Tibial nerve (tissue), 4 donors: ENCODE measurements at regions not wholly inside any gene's neighbourhood (a gene's known extent, or its start where the extent isn't known, plus 50 kb on each side); places are given as distances from the start of the nearest gene placed in this dataset.
"Not testable (repeated sequence)": the region's sequence is repeated elsewhere in the genome, so short reads cannot be mapped to it uniquely, and the experiment has no call there.

Experiments used
- DNase-seq, 2 donors: peaks; one replicate each; pipeline ENCODE4 v3.0.0-alpha.2; 2019; ENCODE audit warnings: low spot score in 2 of 2
- H3K27ac ChIP-seq, 4 donors: fragments of 200-600 bp; sonication (generic) in 3 of 4; one replicate each; pipeline ENCODE4 v1.5.1; 2017 to 2019; ENCODE audit warnings: mild to moderate bottlenecking in 1 of 4
- H3K27me3 ChIP-seq, 2 donors: fragments of 200-600 bp; sonication (generic) in 1 of 2; one replicate each; pipeline versions ENCODE4 v1.5.1 to v1.6.0; 2017 to 2019
- H3K36me3 ChIP-seq, 3 donors: fragments of 200-600 bp; sonication (generic); one replicate each; pipeline ENCODE4 v1.5.1; 2018 to 2019
- H3K4me1 ChIP-seq, 4 donors: fragments of 200-600 bp; sonication (generic) in 3 of 4; one replicate each; pipeline ENCODE4 v1.5.1; 2017 to 2019
- H3K4me3 ChIP-seq, 4 donors: fragments of 200-600 bp; sonication (generic) in 3 of 4; one replicate each; pipeline ENCODE4 v1.5.1; 2017 to 2019; ENCODE audit warnings: mild to moderate bottlenecking in 1 of 4, moderate library complexity in 1 of 4
- H3K9me3 ChIP-seq, 4 donors: fragments of 200-600 bp; sonication (generic) in 3 of 4; one replicate each; pipeline ENCODE4 v1.5.1; 2017 to 2019
- EP300 ChIP-seq, 2 donors: sonication (generic); formaldehyde crosslinking; IDR thresholded peaks; one replicate each; pipeline ENCODE4 v1.6.1; 2017; ENCODE audit warnings: antibody characterized with exemption in 2 of 2, mild to moderate bottlenecking in 1 of 2
- POLR2A ChIP-seq, 2 donors: fragments of 450-650 bp; IDR thresholded peaks; one replicate each; pipeline ENCODE4 v1.6.1; 2017; ENCODE audit warnings: antibody characterized with exemption in 2 of 2, mild to moderate bottlenecking in 2 of 2, moderate library complexity in 2 of 2
- WGBS, 2 donors: methylation state at CpG; one replicate each; pipeline ENCODE4 v1.1.5; 2018; 5-methylcytosine and 5-hydroxymethylcytosine counted together
- TF ChIP-seq, protein P1 (sequence below), 5 experiments: fragments of 200-600 bp in 3 of 5; fragments of 450-650 bp in 2 of 5; sonication (generic) in 3 of 5; IDR thresholded peaks; one replicate each; pipeline ENCODE4 v1.5.1; 2016 to 2019; ENCODE audit warnings: antibody characterized with exemption in 5 of 5, mild to moderate bottlenecking in 3 of 5, moderate library complexity in 2 of 5

DNA sequence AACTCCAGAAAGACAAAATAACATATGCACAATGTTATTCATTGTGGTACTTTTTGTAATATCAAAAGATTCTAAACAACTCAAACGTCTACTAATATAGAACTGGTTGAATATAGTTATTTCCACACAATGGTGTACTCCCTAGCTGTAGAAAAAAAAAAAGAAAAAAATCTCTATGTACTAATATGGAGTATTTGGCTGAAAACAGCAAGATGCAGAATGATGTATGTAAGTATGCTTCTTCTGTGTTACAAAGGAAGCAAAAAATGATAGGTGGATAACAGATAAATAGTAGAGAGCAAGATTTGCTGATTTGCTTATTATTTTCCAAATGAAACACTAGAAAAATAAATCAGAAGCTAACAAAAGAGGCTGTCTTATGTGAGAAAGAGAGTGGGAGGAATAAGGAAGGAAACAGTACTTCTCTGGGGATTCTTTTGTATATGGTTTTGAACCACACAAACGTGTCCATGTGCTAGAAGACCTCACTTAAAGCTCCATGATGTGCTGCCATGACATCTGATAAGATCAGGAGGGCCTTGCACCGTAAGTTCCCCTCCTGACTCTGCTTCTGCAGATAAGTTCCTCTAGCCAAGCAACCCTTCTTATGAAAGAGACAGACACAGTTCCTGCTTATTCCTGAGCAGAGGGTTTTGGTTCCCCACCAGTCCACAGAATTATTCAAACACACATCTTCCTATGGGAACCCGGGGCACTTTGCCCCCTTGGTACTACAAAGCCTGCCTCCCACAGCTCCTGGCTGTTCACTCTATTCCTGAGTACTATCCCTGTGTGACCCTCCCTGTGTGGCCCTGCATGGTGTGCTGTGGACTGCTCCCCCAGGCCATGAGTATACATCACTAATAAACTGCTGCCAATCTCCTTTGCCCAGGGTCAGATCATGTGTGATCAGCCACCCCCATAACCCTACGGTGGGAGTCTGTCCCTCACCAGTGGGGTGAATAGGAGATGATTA is 159.1 kb downstream of the CCDC71L start:
- 45 to 46% methylated on average over 5 of the region's 5 CpGs for WGBS, 2 donors
- Histone ChIP-seq H3K27ac (no peak overlapping the region), H3K4me1 (no peaks in the 10 kb centered on the region), H3K9me3 (no peaks in the 10 kb centered on the region), H3K4me3 (no peak overlapping the region), H3K27me3 (no peaks in the 10 kb centered on the region), H3K36me3 (no peaks in the 10 kb centered on the region)
- no peak for DNase-seq
- TF ChIP-seq POLR2A (IDR thresholded peaks at IDR 0.05) (no peak), EP300 (IDR thresholded peaks at IDR 0.05) (no peak)
- TF ChIP-seq, protein P1, sequence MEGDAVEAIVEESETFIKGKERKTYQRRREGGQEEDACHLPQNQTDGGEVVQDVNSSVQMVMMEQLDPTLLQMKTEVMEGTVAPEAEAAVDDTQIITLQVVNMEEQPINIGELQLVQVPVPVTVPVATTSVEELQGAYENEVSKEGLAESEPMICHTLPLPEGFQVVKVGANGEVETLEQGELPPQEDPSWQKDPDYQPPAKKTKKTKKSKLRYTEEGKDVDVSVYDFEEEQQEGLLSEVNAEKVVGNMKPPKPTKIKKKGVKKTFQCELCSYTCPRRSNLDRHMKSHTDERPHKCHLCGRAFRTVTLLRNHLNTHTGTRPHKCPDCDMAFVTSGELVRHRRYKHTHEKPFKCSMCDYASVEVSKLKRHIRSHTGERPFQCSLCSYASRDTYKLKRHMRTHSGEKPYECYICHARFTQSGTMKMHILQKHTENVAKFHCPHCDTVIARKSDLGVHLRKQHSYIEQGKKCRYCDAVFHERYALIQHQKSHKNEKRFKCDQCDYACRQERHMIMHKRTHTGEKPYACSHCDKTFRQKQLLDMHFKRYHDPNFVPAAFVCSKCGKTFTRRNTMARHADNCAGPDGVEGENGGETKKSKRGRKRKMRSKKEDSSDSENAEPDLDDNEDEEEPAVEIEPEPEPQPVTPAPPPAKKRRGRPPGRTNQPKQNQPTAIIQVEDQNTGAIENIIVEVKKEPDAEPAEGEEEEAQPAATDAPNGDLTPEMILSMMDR (IDR thresholded peaks at IDR 0.05): no peak

DNA sequence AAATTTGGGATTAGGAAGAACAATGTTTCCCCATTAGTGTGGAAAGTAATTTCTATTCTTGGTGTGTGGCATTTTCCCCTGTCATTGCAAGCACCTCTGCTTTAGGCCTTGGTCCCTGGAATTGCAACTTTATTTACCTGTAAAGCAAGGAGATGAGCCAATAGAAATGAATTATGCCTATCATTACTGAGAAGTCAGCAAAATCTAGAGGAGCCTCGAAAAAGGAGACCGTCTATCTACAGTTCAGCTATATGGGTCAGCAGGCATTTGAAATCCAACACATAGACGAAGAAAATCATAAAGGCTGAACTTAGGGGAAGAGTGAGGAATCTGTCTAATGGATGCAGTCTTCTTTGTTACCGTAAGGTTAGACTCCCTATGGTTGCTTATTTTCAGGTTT is 161.1 kb downstream of the CCDC71L start:
- Histone ChIP-seq H3K9me3 (no peaks in the 10 kb centered on the region), H3K4me3 (no peak overlapping the region), H3K27ac (no peak overlapping the region), H3K4me1 (no peaks in the 10 kb centered on the region), H3K36me3 (no peaks in the 10 kb centered on the region), H3K27me3 (no peaks in the 10 kb centered on the region)
- WGBS, 2 donors: 89 to 92% methylated on average over 4 of the region's 4 CpGs
- DNase-seq: no peak
- TF ChIP-seq POLR2A (IDR thresholded peaks at IDR 0.05) (no peak), EP300 (IDR thresholded peaks at IDR 0.05) (no peak)
- TF ChIP-seq, protein P1 (IDR thresholded peaks at IDR 0.05): no peak

DNA sequence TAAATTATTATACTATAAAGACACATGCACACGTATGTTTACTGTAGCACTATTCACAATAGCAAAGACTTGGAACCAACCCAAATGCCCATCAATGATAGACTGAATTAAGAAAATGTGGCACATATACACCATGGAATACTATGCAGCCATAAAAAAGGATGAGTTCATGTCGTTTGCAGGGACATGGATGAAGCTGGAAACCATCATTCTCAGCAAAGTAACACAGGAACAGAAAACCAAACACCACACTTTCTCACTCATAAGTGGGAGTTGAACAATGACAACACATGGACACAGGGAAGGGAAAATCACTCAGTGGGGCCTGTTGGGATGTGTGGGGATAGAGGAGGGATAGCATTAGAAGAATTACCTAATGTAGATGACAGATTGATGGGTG is 163.0 kb downstream of the CCDC71L start:
- WGBS, 2 donors: 76 to 86% methylated on average over 2 of the region's 2 CpGs
- not testable (repeated sequence) for DNase-seq, H3K9me3 ChIP-seq, H3K36me3 ChIP-seq, H3K27me3 ChIP-seq, H3K4me3 ChIP-seq, H3K4me1 ChIP-seq, H3K27ac ChIP-seq

DNA sequence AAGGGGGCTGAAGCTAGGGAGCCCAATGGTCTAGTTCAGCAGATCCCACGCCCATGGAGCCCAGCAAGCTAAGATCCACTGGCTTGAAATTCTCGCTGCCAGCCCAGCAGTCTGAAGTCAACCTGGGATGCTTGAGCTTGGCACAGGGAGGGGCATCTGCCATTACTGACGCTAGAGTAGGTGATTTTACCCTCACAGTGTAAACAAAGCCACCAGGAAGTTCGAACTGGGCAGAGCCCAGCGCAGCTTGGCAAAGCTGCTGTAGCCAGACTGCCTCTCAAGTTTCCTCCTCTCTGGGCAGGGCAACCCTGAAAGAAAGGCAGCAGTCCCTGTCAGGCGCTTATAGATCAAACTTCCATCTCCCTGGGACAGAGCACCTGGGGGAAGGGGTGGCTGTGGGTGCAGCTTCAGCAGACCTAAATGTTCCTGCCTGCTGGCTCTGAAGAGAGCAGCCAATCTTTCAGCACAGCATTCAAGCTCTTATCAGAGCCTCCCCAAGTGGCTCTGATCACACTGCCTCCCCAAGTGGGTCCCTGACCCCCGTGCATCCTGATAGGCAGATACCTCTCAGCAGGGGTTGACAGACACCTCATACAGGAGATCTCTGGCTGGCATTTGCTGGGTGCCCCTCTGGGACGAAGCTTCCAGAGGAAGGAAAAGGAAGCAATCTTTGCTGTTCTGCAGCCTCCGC is 167.8 kb downstream of the CCDC71L start:
- Histone ChIP-seq H3K27me3 (no peaks in the 10 kb centered on the region), H3K27ac (no peak overlapping the region), H3K9me3 (no peaks in the 10 kb centered on the region), H3K4me3 (no peak overlapping the region), H3K36me3 (no peaks in the 10 kb centered on the region), H3K4me1 (no peaks in the 10 kb centered on the region)
- TF ChIP-seq, protein P1 (IDR thresholded peaks at IDR 0.05): no peak
- no peak for TF ChIP-seq POLR2A (IDR thresholded peaks at IDR 0.05)
- no peak for TF ChIP-seq EP300 (IDR thresholded peaks at IDR 0.05)
- 78 to 85% methylated on average over 7 to 8 of the region's 9 CpGs for WGBS, 2 donors
- no peak for DNase-seq

DNA sequence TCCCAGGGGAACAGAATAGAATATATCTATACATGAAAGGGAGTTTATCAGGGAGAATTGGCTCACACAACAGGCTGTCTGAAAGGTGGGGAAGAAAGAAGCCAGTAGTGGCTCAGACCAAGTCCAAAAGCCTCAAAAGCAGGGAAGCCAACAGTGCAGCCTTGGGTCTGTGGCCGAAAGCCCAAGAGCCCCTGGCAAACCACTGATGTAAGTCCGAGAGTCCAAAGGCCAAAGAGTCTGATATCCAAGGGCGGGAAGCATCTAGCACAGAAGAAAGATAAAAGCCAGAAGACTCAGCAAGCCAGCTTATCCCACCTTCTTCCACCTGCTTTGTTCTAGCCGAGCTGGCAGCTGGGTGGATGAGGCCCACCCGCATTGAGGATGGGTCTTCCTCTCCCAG is 172.5 kb downstream of the CCDC71L start:
- TF ChIP-seq POLR2A (IDR thresholded peaks at IDR 0.05) (no peak), EP300 (IDR thresholded peaks at IDR 0.05) (no peak)
- TF ChIP-seq, protein P1 (IDR thresholded peaks at IDR 0.05): no peak
- Histone ChIP-seq H3K36me3 (no peaks in the 10 kb centered on the region), H3K4me1 (peaks cover 0 to 12% (median 2%) of the 10 kb centered on the region in 4 donors), H3K9me3 (no peaks in the 10 kb centered on the region), H3K27ac (no peak overlapping the region), H3K4me3 (no peak overlapping the region), H3K27me3 (no peaks in the 10 kb centered on the region)
- DNase-seq: no peak
- 58 to 73% methylated on average over 5 of the region's 5 CpGs for WGBS, 2 donors
